ENCODE measurements at regions not wholly inside any gene's neighbourhood (a gene's known extent, or its start where the extent isn't known, plus 50 kb on each side); places are given as distances from the start of the nearest gene placed in this dataset.
A peak's percentile ranks its signal among the peaks of the same experiment; 100 is the strongest.

GRCh38 chr2:9738535-9739496, 104.5 kb upstream of the TAF1B start:
- DNase-seq (ENCODE audit: low spot score) = no peak

GRCh38 chr2:9739531-9739964, 103.7 kb upstream of the TAF1B start:
- DNase-seq (ENCODE audit: low spot score) = peak; percentile 14

GRCh38 chr2:9740382-9741073, 102.7 kb upstream of the TAF1B start:
- DNase-seq (ENCODE audit: low spot score) = peak; percentile 22

GRCh38 chr2:9741110-9741509, 102.2 kb upstream of the TAF1B start:
- DNase-seq (ENCODE audit: low spot score) = peak; percentile 55

GRCh38 chr2:9742601-9743000, 100.7 kb upstream of the TAF1B start:
- no peak for DNase-seq (ENCODE audit: low spot score)

- DNase-seq (ENCODE audit: low spot score) = no peak
These were observed 98.8 kb upstream of the TAF1B start for GRCh38 chr2:9744256-9745004.

GRCh38 chr2:9745153-9745899, 97.9 kb upstream of the TAF1B start:
- DNase-seq (ENCODE audit: low spot score) = peak; percentile 49

- DNase-seq (ENCODE audit: low spot score) = no peak
These were observed 95.9 kb upstream of the TAF1B start for GRCh38 chr2:9747396-9747795.

- peak; percentile 24 for DNase-seq (ENCODE audit: low spot score)
These were observed 94.7 kb upstream of the TAF1B start for GRCh38 chr2:9748577-9748976.

GRCh38 chr2:9749546-9750223, 93.6 kb upstream of the TAF1B start:
- no peak for DNase-seq (ENCODE audit: low spot score)

GRCh38 chr2:9750224-9751215, 92.8 kb upstream of the TAF1B start:
- DNase-seq (ENCODE audit: low spot score) = no peak

GRCh38 chr2:9751831-9752230, 91.4 kb upstream of the TAF1B start:
- no peak for DNase-seq (ENCODE audit: low spot score)

- peak; percentile 63 for DNase-seq (ENCODE audit: low spot score)
These were observed 90.6 kb upstream of the TAF1B start for GRCh38 chr2:9752441-9753275.

GRCh38 chr2:9753276-9753600, 90.0 kb upstream of the TAF1B start:
- peak; percentile 95 for DNase-seq (ENCODE audit: low spot score)

GRCh38 chr2:9753665-9754531, 89.4 kb upstream of the TAF1B start:
- DNase-seq (ENCODE audit: low spot score) = peak; percentile 33

GRCh38 chr2:9754532-9754887, 88.8 kb upstream of the TAF1B start:
- DNase-seq (ENCODE audit: low spot score) = no peak

- DNase-seq (ENCODE audit: low spot score) = no peak
These were observed 88.3 kb upstream of the TAF1B start for GRCh38 chr2:9755008-9755407.

- no peak for DNase-seq (ENCODE audit: low spot score)
These were observed 87.6 kb upstream of the TAF1B start for GRCh38 chr2:9755638-9756037.
